HG02970 (cell line): ENCODE measurements at regions not wholly inside any gene's neighbourhood (a gene's known extent, or its start where the extent isn't known, plus 50 kb on each side); places are given as distances from the start of the nearest gene placed in this dataset.
"Not testable (repeated sequence)": the region's sequence is repeated elsewhere in the genome, so short reads cannot be mapped to it uniquely, and the experiment has no call there.

Experiments
- ATAC-seq: cut with Tn5 transposase; IDR thresholded peaks from one replicate; pipeline ENCODE4 v1.9.1; 2021; ENCODE audit warnings: mild to moderate bottlenecking, moderate library complexity, moderate number of reproducible peaks; ENCODE audit not compliant: unreplicated experiment, low FRiP score

DNA sequence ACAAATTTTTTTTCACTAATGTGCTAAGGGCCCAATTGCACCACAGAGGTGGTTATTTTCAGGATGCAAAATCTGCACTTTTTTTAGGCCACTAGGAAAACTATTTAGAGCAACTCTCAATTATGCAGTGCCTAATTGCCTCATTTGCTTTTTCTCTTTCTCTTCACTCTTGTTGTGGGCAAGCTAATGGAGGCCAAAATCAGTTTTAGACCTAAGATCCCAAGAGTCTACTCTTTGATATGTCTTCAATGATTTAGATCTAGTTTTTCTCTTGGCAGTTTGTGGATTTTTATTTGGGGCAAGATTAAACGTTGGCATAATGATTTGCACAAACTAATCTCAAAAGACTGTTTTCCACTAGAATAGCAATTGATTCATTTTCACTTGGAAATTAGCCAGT is 1996.9 kb downstream of the LRRC4C start:
- ATAC-seq, result no peak

GRCh38 chr11:39461066-39461465 is 1998.4 kb downstream of the LRRC4C start:
- no peak for ATAC-seq

DNA sequence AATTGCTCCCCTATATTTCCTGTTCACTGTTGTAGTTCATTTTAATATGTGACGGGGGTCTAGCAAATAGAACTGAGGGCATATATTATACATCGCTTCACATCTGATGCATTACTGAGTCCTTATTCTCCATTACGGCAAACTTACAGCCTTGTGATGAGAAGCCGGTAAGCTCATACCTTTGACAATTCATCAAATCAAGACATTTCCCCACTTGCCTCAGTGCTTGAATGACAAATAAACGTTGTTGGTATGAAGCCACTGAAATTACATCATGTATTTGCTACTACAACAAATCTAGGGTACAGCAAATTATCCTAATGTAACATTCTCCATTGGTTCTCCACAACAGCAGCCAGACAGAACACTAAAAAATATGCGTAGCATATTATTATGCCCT is 1999.8 kb downstream of the LRRC4C start:
- ATAC-seq, result no peak

GRCh38 chr11:39458481-39458880 is 2001.0 kb downstream of the LRRC4C start:
- ATAC-seq, result no peak

- no peak for ATAC-seq
These were observed 2015.9 kb downstream of the LRRC4C start for GRCh38 chr11:39443424-39444022.

- no peak for ATAC-seq
These were observed 2017.3 kb downstream of the LRRC4C start for GRCh38 chr11:39442177-39442576.

- no peak for ATAC-seq
These were observed 2023.8 kb downstream of the LRRC4C start for GRCh38 chr11:39435641-39436040.

DNA sequence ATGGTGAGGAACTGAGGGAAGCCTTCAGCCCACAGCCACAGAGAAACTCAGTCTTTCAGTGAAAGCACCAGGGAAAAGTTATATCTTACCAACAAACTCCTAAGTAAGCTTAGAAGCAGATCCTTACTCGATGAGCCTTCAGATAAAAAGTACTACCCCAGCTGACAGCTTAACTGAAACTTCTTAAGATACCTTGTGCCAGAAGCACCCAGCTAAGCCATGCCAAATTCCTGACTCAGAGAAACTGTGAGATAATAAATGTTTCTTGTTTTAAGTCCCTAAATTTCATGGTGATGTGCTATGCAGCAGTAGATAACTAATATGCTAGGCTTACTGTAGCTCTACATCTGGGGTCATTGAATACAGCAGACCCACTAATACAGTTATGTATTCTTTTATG is 2025.0 kb downstream of the LRRC4C start:
- ATAC-seq, result no peak

- no peak for ATAC-seq
These were observed 2026.5 kb downstream of the LRRC4C start for GRCh38 chr11:39432929-39433328.

GRCh38 chr11:39425226-39425625 is 2034.2 kb downstream of the LRRC4C start:
- no peak for ATAC-seq

DNA sequence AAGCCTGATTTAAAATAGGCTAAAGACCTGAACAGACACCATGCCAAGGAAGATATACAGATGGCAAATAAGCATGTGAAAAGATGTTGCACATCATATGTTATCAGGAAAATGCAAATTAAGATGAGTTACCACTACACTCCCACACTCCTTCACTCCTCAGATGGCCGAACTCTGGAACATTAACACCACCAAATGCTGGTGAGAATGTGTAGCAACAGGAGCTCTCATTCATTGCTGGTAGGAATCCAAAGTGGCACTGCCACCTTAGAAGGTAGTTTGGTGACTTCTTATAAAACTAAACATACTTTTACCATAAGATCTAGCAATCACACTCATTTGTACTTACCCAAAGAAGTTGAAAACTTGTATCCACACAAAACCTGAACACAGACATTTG is 2047.3 kb downstream of the LRRC4C start:
- no peak for ATAC-seq

- no peak for ATAC-seq
These were observed 2073.5 kb downstream of the LRRC4C start for GRCh38 chr11:39385911-39386310.

GRCh38 chr11:39374963-39375698 is 2084.3 kb downstream of the LRRC4C start:
- ATAC-seq, result no peak

- ATAC-seq, result no peak
These were observed 2091.9 kb downstream of the LRRC4C start for GRCh38 chr11:39367534-39367933.

GRCh38 chr11:39365809-39366436 is 2093.5 kb downstream of the LRRC4C start:
- ATAC-seq, result no peak

DNA sequence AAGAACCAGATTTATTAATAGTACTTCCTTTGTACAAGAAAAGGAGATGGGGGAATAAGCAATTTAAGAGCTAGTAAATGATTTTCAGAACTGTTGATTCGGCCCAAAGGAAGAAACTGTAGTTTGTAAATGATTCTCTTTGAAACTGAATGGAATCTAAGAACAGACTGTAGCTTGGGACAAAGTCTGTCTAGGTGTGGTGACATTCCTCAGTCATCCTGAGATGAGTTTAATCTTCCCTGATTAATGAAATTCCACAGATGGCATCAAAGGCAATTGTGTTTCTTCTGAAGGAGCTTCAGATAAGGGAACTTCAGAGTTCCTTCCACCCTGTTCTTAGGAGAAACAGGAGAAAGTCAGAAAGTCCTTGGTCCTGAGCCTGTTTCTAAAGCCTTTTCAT is 2095.9 kb downstream of the LRRC4C start:
- ATAC-seq, result no peak

DNA sequence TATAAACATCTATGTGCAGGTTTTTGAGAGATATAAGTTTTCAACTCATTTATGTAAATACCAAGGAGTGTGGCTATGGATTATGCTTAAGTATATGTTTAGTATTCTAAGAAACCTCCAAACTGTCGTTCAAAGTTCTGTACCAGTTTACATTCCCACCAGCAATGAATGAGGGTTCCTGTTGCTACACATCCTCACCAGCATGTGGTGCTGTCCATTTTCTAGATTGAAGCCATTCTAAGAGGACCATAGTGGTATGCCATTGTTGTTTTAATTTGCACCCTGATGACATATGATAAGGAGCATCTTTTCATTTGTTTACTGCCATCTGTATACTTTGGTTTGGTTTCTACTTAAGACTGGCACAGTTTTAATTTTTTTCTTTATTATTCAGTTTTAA is 2097.9 kb downstream of the LRRC4C start:
- no peak for ATAC-seq

GRCh38 chr11:39345834-39346442 is 2113.5 kb downstream of the LRRC4C start:
- no peak for ATAC-seq

DNA sequence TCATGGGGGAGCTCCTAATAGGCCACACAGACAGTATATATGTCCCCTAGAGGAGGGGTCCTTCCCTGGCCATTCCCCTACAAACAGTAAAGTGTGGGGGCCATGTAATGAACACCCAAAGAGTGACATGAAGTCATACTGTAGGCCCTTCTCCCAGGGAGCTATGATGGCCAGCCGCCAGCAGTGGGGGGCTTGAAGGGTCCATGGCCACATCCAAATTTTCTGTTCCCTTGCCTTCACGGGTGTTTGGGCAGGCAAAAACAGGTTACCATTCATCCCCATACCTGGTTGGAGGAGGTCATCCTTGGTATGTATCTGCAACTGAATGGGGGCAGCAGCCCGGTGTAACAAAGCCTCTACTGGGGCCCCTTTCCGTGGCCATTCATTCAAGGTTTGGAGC is 2118.0 kb downstream of the LRRC4C start:
- ATAC-seq, result no peak

DNA sequence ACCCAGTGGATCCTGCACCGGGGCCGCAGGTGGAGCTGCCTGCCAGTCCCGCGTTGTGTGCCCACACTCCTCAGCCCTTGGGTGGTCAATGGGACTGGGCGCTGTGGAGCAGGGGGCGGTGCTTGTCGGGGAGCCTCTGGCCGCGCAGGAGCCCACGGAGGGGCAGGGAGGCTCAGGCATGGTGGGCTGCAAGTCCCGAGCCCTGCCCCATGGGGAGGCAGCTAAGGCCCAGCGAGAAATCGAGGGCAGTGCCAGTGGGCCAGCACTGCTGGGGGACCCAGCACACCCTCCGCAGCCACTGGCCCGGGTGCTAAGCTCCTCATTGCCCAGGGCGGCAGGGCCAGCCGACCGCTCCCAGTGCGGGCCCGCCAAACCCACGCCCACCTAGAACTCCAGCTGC is 2126.4 kb downstream of the LRRC4C start:
- not testable (repeated sequence) for ATAC-seq

GRCh38 chr11:39327302-39327701 is 2132.2 kb downstream of the LRRC4C start:
- ATAC-seq, result no peak
